ENCODE measurements at regions not wholly inside any gene's neighbourhood (a gene's known extent, or its start where the extent isn't known, plus 50 kb on each side); places are given as distances from the start of the nearest gene placed in this dataset.
"Not testable (repeated sequence)": the region's sequence is repeated elsewhere in the genome, so short reads cannot be mapped to it uniquely, and the experiment has no call there.

DNA sequence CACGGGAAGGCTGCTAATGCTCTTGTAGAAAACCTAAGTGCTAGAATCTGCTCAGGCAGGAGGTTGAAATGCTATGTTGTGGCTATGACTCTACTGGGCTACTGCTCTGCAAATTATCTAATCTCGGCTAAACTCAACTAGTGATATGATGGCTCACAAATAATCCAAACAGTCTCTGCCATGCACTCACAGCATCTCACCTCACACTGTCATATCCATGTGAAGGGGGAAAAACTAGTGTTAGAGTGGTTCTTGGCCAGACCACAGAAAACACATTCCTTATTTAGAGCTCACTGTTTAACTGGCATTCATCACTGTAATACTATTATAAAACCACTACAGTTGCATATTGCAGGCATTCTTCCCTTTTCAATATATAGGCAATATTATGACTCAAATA, 81.8 kb upstream of the DST start:
- H3K27me3 ChIP-seq = no peaks in the 10 kb centered on the region
- TF ChIP-seq POLR2AphosphoS5 (IDR thresholded peaks at IDR 0.05) (no peak), POLR2A (IDR thresholded peaks at IDR 0.05) (no peak)
- TF ChIP-seq, protein P1, sequence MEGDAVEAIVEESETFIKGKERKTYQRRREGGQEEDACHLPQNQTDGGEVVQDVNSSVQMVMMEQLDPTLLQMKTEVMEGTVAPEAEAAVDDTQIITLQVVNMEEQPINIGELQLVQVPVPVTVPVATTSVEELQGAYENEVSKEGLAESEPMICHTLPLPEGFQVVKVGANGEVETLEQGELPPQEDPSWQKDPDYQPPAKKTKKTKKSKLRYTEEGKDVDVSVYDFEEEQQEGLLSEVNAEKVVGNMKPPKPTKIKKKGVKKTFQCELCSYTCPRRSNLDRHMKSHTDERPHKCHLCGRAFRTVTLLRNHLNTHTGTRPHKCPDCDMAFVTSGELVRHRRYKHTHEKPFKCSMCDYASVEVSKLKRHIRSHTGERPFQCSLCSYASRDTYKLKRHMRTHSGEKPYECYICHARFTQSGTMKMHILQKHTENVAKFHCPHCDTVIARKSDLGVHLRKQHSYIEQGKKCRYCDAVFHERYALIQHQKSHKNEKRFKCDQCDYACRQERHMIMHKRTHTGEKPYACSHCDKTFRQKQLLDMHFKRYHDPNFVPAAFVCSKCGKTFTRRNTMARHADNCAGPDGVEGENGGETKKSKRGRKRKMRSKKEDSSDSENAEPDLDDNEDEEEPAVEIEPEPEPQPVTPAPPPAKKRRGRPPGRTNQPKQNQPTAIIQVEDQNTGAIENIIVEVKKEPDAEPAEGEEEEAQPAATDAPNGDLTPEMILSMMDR (IDR thresholded peaks at IDR 0.05) = no peak
- DNase-seq (ENCODE audit: low spot score in 2 of 2) = no peak
- no peaks in the 10 kb centered on the region for H3K4me1 ChIP-seq
- no peak overlapping the region for H3K4me3 ChIP-seq
- H3K27ac ChIP-seq = no peak overlapping the region
- no peaks in the 10 kb centered on the region for H3K9me3 ChIP-seq
- intact Hi-C loops (cut with DNase I; ENCODE audit: low total_unique reads) = no loop called here
- no peaks in the 10 kb centered on the region for H3K36me3 ChIP-seq

DNA sequence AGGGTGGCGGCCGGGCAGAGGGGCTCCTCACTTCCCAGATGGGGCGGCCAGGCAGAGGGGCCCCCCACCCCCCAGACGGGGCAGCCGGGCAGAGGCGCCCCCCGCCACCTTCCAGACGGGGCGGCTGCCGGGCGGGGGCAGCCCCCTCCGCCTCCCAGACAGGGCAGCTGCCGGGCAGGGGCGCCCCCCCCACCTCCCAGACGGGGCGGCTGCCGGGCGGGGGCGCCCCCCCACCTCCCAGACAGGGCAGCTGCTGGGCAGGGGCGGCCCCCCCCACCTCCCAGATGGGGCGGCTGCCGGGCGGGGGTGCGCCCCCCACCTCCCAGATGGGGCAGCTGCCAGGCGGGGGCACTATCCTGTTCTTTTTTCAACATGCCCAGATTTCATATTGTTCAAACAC, 78.2 kb upstream of the DST start:
- H3K36me3 ChIP-seq = no peaks in the 10 kb centered on the region
- no peak overlapping the region for H3K4me3 ChIP-seq
- no peaks in the 10 kb centered on the region for H3K9me3 ChIP-seq
- TF ChIP-seq POLR2AphosphoS5 (IDR thresholded peaks at IDR 0.05) (no peak), POLR2A (IDR thresholded peaks at IDR 0.05) (no peak)
- intact Hi-C loops (cut with DNase I; ENCODE audit: low total_unique reads) = no loop called here
- no peaks in the 10 kb centered on the region for H3K27me3 ChIP-seq
- H3K4me1 ChIP-seq = no peaks in the 10 kb centered on the region
- H3K27ac ChIP-seq = no peak overlapping the region
- no peak for DNase-seq (ENCODE audit: low spot score in 2 of 2)

GRCh38 chr6:56720202-56720601, 77.5 kb upstream of the DST start:
- H3K27me3 ChIP-seq; H3K36me3 ChIP-seq; intact Hi-C loops (cut with DNase I; ENCODE audit: low total_unique reads); H3K4me3 ChIP-seq; H3K9me3 ChIP-seq; H3K27ac ChIP-seq; DNase-seq (ENCODE audit: low spot score in 2 of 2); H3K4me1 ChIP-seq: not testable (repeated sequence)

- H3K27ac ChIP-seq; intact Hi-C loops (cut with DNase I; ENCODE audit: low total_unique reads): not testable (repeated sequence)
Measured at GRCh38 chr6:56719315-56720058, 76.8 kb upstream of the DST start.

DNA sequence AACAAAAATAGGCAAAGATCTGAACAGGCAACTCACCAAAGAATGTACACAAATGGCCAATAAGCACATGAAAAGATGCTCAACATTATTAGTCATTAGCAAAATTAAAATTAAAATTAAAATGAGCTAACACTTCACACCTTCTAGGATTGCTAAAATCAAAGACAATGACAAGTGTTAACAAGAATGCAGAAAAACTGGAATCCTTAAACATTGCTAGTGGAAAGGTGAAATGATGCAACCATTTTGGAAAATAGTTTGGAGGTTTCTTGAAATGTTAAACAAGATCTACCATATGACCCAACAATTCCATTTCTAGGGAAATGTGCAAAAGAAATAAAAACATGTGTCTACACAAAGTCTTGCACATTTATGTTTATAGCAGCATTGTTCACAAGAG, 75.5 kb upstream of the DST start:
- intact Hi-C loops (cut with DNase I; ENCODE audit: low total_unique reads) = no loop called here
- no peaks in the 10 kb centered on the region for H3K4me1 ChIP-seq
- no peaks in the 10 kb centered on the region for H3K36me3 ChIP-seq
- no peak overlapping the region for H3K27ac ChIP-seq
- H3K9me3 ChIP-seq = no peaks in the 10 kb centered on the region
- no peak for TF ChIP-seq POLR2AphosphoS5 (IDR thresholded peaks at IDR 0.05)
- no peak for TF ChIP-seq POLR2A (IDR thresholded peaks at IDR 0.05)
- TF ChIP-seq, protein P1 (IDR thresholded peaks at IDR 0.05) = no peak
- no peak overlapping the region for H3K4me3 ChIP-seq
- DNase-seq (ENCODE audit: low spot score in 2 of 2) = no peak
- no peaks in the 10 kb centered on the region for H3K27me3 ChIP-seq

More at GRCh38 chr6:56719315-56720058, 76.8 kb upstream of the DST start:
- not testable (repeated sequence) for H3K36me3 ChIP-seq; H3K4me1 ChIP-seq; H3K4me3 ChIP-seq; H3K9me3 ChIP-seq; DNase-seq (ENCODE audit: low spot score in 2 of 2); H3K27me3 ChIP-seq

GRCh38 chr6:56716229-56716628, 73.5 kb upstream of the DST start:
- Histone ChIP-seq H3K27me3 (no peaks in the 10 kb centered on the region), H3K27ac (no peak overlapping the region), H3K4me3 (no peak overlapping the region), H3K4me1 (no peaks in the 10 kb centered on the region), H3K36me3 (no peaks in the 10 kb centered on the region), H3K9me3 (no peaks in the 10 kb centered on the region)
- no peak for DNase-seq (ENCODE audit: low spot score in 2 of 2)
- intact Hi-C loops (cut with DNase I; ENCODE audit: low total_unique reads) = no loop called here
- no peak for TF ChIP-seq POLR2AphosphoS5 (IDR thresholded peaks at IDR 0.05)
- no peak for TF ChIP-seq POLR2A (IDR thresholded peaks at IDR 0.05)
- TF ChIP-seq, protein P1 (IDR thresholded peaks at IDR 0.05) = no peak

GRCh38 chr6:56715741-56716140, 73.1 kb upstream of the DST start:
- no peak overlapping the region for H3K27ac ChIP-seq
- intact Hi-C loops (cut with DNase I; ENCODE audit: low total_unique reads) = no loop called here

More at GRCh38 chr6:56715741-56716140, 73.1 kb upstream of the DST start:
- Histone ChIP-seq H3K4me1 (no peaks in the 10 kb centered on the region), H3K4me3 (no peak overlapping the region), H3K27me3 (no peaks in the 10 kb centered on the region), H3K36me3 (no peaks in the 10 kb centered on the region), H3K9me3 (no peaks in the 10 kb centered on the region)
- no peak for TF ChIP-seq POLR2A (IDR thresholded peaks at IDR 0.05)
- TF ChIP-seq, protein P1 (IDR thresholded peaks at IDR 0.05) = no peak
- no peak for TF ChIP-seq POLR2AphosphoS5 (IDR thresholded peaks at IDR 0.05)
- no peak for DNase-seq (ENCODE audit: low spot score in 2 of 2)
